ENCODE measurements at regions not wholly inside any gene's neighbourhood (a gene's known extent, or its start where the extent isn't known, plus 50 kb on each side); places are given as distances from the start of the nearest gene placed in this dataset.

DNA sequence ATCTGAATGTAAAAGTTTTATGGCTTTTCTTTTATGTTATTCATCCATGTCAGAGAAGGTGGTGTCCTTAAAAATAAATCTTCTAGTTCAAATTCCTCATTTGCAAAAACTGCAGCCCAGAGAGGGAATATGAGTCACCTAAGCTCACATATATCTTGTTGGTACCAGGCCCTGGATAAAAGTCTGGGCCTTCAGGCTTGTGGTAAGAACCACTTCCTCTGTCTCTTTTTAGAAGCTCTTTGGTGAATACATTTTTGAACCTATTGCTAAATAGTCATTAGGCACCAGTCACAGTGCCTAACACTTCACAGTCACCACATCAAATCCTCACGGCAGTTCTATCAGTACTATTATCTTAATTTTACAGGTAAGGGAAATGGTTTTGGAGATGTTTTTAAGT is 199.2 kb downstream of the KCNS3 start:
- Histone ChIP-seq H3K27ac (ENCODE audit: low read length in 2 of 2) (no peak overlapping the region), H3K36me3 (replicated peaks in 1 of 2; ENCODE audit: control extremely low read depth in 1 of 2, control insufficient read depth in 1 of 2, extremely low read depth in 1 of 2, insufficient read depth in 2 of 2, low read length in 1 of 2) (no peaks in the 10 kb centered on the region), H3K4me2 (replicated peaks; ENCODE audit: low read depth, low read length, poor library complexity, severe bottlenecking) (no peak overlapping the region), H3K9me3 (ENCODE audit: control extremely low read depth in 1 of 3, control insufficient read depth in 2 of 3, insufficient read depth in 1 of 3, low read length in 2 of 3) (no peaks in the 10 kb centered on the region), H3K9ac (ENCODE audit: low read length) (no peak overlapping the region), H3K4me3 (ENCODE audit: control extremely low read depth in 1 of 5, extremely low read depth in 1 of 5, insufficient read depth in 1 of 5, low read depth in 2 of 5, low read length in 4 of 5) (no peak overlapping the region), H4K20me1 (ENCODE audit: control insufficient read depth, insufficient read depth, low read length, poor library complexity, severe bottlenecking) (no peaks in the 10 kb centered on the region), H3K4me1 (ENCODE audit: control insufficient read depth in 2 of 2, insufficient read depth in 2 of 2, low read length in 2 of 2) (no peaks in the 10 kb centered on the region), H3K27me3 (replicated peaks in 1 of 4; ENCODE audit: control extremely low read depth in 1 of 4, control insufficient read depth in 3 of 4, insufficient read depth in 4 of 4, low read length in 3 of 4) (no peaks in the 10 kb centered on the region), H3K79me2 (ENCODE audit: control insufficient read depth, insufficient read depth, low read length) (no peaks in the 10 kb centered on the region), H2AFZ (ENCODE audit: insufficient read depth, low read depth, low read length, poor library complexity, severe bottlenecking) (no peak overlapping the region)
- no peaks in the 10 kb centered on the region for H3K4me1 Mint-ChIP-seq
- no CpG with 5 or more reads among the region's 1 CpG for WGBS (ENCODE audit: insufficient coverage)
- ATAC-seq (ENCODE audit: low read depth), result no peak
- intact Hi-C loops (cut with micrococcal nuclease), result no loop called here
- no peak for DNase-seq
- peaks cover 4% of the 10 kb centered on the region for H3K27me3 Mint-ChIP-seq
- no peak for TF ChIP-seq EZH2 (IDR thresholded peaks at IDR 0.05; ENCODE audit: borderline replicate concordance, insufficient read depth, low read depth, low read length, poor library complexity, severe bottlenecking)
- TF ChIP-seq, protein P1, sequence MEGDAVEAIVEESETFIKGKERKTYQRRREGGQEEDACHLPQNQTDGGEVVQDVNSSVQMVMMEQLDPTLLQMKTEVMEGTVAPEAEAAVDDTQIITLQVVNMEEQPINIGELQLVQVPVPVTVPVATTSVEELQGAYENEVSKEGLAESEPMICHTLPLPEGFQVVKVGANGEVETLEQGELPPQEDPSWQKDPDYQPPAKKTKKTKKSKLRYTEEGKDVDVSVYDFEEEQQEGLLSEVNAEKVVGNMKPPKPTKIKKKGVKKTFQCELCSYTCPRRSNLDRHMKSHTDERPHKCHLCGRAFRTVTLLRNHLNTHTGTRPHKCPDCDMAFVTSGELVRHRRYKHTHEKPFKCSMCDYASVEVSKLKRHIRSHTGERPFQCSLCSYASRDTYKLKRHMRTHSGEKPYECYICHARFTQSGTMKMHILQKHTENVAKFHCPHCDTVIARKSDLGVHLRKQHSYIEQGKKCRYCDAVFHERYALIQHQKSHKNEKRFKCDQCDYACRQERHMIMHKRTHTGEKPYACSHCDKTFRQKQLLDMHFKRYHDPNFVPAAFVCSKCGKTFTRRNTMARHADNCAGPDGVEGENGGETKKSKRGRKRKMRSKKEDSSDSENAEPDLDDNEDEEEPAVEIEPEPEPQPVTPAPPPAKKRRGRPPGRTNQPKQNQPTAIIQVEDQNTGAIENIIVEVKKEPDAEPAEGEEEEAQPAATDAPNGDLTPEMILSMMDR (IDR thresholded peaks at IDR 0.05), result no peak
- no peaks in the 10 kb centered on the region for H3K9me3 Mint-ChIP-seq (ENCODE audit: insufficient read depth)
- H3K27ac Mint-ChIP-seq, result no peak overlapping the region
- no peak overlapping the region for H3K4me3 Mint-ChIP-seq
- CTCF ChIA-PET, result no interaction called here
- POLR2A ChIA-PET, result no interaction called here

DNA sequence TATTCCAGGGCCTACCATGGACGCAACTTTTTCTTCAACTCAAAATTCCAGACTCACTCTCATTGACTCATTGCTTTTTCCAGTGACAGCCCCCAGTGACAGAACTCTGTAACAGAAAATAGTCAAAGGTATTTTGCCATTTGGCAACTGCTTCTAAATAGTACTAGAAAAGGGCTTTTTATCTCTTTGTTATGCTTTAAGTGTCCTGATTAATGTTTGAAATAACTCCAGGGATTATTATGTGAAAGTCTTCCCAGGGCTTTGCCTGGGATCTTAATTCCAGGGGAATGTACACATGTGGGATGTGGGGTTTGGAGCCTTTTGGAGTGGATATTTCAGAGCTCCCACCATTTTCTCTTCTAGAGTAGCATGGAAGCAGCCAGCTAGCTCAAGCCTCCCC is 198.8 kb downstream of the KCNS3 start:
- Mint-ChIP-seq H3K27me3 (peaks cover 4% of the 10 kb centered on the region), H3K27ac (no peak overlapping the region), H3K9me3 (ENCODE audit: insufficient read depth) (no peaks in the 10 kb centered on the region), H3K4me3 (no peak overlapping the region), H3K4me1 (no peaks in the 10 kb centered on the region)
- H3K9me3 ChIP-seq (ENCODE audit: control extremely low read depth in 1 of 3, control insufficient read depth in 2 of 3, insufficient read depth in 1 of 3, low read length in 2 of 3), result no peaks in the 10 kb centered on the region
- H3K27ac ChIP-seq (ENCODE audit: low read length in 2 of 2), result no peak overlapping the region
- TF ChIP-seq EZH2 (IDR thresholded peaks at IDR 0.05; ENCODE audit: borderline replicate concordance, insufficient read depth, low read depth, low read length, poor library complexity, severe bottlenecking), result no peak
- TF ChIP-seq, protein P1 (IDR thresholded peaks at IDR 0.05), result no peak
- no peak overlapping the region for H3K9ac ChIP-seq (ENCODE audit: low read length)
- WGBS (ENCODE audit: insufficient coverage), result 100% methylated on average over 1 of the region's 1 CpG
- no peak overlapping the region for H2AFZ ChIP-seq (ENCODE audit: insufficient read depth, low read depth, low read length, poor library complexity, severe bottlenecking)
- no peaks in the 10 kb centered on the region for H3K36me3 ChIP-seq (replicated peaks in 1 of 2; ENCODE audit: control extremely low read depth in 1 of 2, control insufficient read depth in 1 of 2, extremely low read depth in 1 of 2, insufficient read depth in 2 of 2, low read length in 1 of 2)
- H3K27me3 ChIP-seq (replicated peaks in 1 of 4; ENCODE audit: control extremely low read depth in 1 of 4, control insufficient read depth in 3 of 4, insufficient read depth in 4 of 4, low read length in 3 of 4), result no peaks in the 10 kb centered on the region
- DNase-seq (no peak), ATAC-seq (ENCODE audit: low read depth) (no peak)
- no peaks in the 10 kb centered on the region for H4K20me1 ChIP-seq (ENCODE audit: control insufficient read depth, insufficient read depth, low read length, poor library complexity, severe bottlenecking)
- no peak overlapping the region for H3K4me2 ChIP-seq (replicated peaks; ENCODE audit: low read depth, low read length, poor library complexity, severe bottlenecking)
- no peaks in the 10 kb centered on the region for H3K79me2 ChIP-seq (ENCODE audit: control insufficient read depth, insufficient read depth, low read length)
- intact Hi-C loops (cut with micrococcal nuclease), result no loop called here
- H3K4me3 ChIP-seq (ENCODE audit: control extremely low read depth in 1 of 5, extremely low read depth in 1 of 5, insufficient read depth in 1 of 5, low read depth in 2 of 5, low read length in 4 of 5), result no peak overlapping the region
- no peaks in the 10 kb centered on the region for H3K4me1 ChIP-seq (ENCODE audit: control insufficient read depth in 2 of 2, insufficient read depth in 2 of 2, low read length in 2 of 2)
- CTCF ChIA-PET, result no interaction called here
- POLR2A ChIA-PET, result no interaction called here

All from B cell (primary cell).